Adrenal gland (tissue), 5 donors: ENCODE measurements at regions not wholly inside any gene's neighbourhood (a gene's known extent, or its start where the extent isn't known, plus 50 kb on each side); places are given as distances from the start of the nearest gene placed in this dataset.

Experiments
- POLR2A ChIP-seq, 2 donors: fragments of 450-650 bp; IDR thresholded peaks; one replicate each; pipeline ENCODE4 v1.6.1; 2017; ENCODE audit warnings: antibody characterized with exemption in 2 of 2, mild to moderate bottlenecking in 2 of 2, moderate library complexity in 1 of 2
- TF ChIP-seq, protein P1 (sequence below), 6 experiments: fragments of 450-650 bp in 4 of 6; fragments of 200-600 bp in 2 of 6; sonication (generic) in 1 of 6; IDR thresholded peaks; 1 replicate in 5 of 6; 2 replicates in 1 of 6; pipeline versions ENCODE4 v1.5.1 to v1.8.0; 2016 to 2021; ENCODE audit warnings: antibody characterized with exemption in 6 of 6, mild to moderate bottlenecking in 2 of 6, moderate library complexity in 1 of 6
- donor health status: DM: no; HTN: no; CAD: no.

DNA sequence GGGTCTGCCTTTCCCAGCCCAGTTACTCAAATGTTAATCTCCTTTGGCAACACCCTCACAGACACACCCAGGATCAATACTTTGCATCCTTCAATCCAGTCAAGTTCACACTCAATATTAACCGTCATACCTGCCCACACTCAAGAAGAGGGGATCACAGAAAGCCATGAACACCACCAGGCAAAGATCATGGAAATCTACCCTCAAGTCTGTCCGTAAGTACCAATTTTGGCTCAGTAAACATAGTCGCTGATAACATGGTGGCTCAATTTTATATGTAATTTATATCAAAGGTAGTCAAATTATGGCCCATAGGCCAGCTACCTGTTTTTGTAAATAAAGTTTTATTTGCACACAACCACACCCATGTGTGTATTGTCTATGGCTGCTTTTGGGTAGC is 102.3 kb upstream of the MAP2 start:
- TF ChIP-seq POLR2A (IDR thresholded peaks at IDR 0.05): no peak
- TF ChIP-seq, protein P1, sequence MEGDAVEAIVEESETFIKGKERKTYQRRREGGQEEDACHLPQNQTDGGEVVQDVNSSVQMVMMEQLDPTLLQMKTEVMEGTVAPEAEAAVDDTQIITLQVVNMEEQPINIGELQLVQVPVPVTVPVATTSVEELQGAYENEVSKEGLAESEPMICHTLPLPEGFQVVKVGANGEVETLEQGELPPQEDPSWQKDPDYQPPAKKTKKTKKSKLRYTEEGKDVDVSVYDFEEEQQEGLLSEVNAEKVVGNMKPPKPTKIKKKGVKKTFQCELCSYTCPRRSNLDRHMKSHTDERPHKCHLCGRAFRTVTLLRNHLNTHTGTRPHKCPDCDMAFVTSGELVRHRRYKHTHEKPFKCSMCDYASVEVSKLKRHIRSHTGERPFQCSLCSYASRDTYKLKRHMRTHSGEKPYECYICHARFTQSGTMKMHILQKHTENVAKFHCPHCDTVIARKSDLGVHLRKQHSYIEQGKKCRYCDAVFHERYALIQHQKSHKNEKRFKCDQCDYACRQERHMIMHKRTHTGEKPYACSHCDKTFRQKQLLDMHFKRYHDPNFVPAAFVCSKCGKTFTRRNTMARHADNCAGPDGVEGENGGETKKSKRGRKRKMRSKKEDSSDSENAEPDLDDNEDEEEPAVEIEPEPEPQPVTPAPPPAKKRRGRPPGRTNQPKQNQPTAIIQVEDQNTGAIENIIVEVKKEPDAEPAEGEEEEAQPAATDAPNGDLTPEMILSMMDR (IDR thresholded peaks at IDR 0.05): no peak
